ENCODE measurements at regions not wholly inside any gene's neighbourhood (a gene's known extent, or its start where the extent isn't known, plus 50 kb on each side); places are given as distances from the start of the nearest gene placed in this dataset.

DNA sequence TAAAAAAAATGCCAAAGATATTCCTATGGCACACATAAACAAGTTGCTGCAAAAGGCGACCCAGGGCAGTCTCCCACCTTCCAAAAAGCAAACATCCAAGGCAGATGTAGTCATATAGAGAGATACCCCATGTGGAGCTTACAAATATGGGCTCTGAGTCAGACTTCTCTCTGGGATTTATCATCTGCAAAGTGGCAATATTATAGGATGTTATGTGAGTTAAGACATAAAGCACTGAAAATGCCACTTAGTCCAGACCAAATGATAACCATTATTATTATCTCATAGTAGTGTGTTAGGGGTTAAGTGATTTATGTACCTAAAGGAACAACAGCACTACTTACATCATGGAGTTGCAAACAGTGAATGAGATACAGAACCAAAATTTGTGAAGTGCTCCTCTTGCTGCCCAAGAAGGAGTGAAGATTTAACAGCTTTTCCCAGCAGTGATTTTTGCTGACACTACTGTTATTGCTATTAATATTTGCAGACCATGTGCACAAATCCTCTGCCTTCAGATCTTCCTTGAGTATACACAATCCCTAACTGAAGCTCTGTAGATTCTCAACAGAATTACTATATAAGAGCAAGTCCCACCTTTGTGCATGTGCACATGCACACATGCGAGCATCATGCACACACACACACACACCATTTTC, 560.0 kb upstream of the SALL1 start:
- H3K36me3 Mint-ChIP-seq, result peaks cover 0 to 4% of the 10 kb centered on the region in 2 donors
- no peaks in the 10 kb centered on the region for H3K4me1 Mint-ChIP-seq
- peaks cover 0 to 3% of the 10 kb centered on the region in 2 donors for H3K9me3 ChIP-seq (ENCODE audit: control insufficient read depth in 1 of 2, low read length in 2 of 2)
- POLR2A ChIA-PET (ENCODE audit: partially characterized antibody), result no interaction called here
- no peaks in the 10 kb centered on the region for H3K36me3 ChIP-seq (ENCODE audit: insufficient read depth, low read length)
- no peaks in the 10 kb centered on the region for H3K4me1 ChIP-seq (ENCODE audit: insufficient read depth, low read length)
- no peak overlapping the region for H3K4me3 ChIP-seq (ENCODE audit: low read length in 2 of 2)
- H3K4me3 Mint-ChIP-seq, result no peak overlapping the region
- H3K27ac ChIP-seq (ENCODE audit: low read depth, low read length), result no peak overlapping the region
- no peak for DNase-seq
- H3K27me3 Mint-ChIP-seq, result no peaks in the 10 kb centered on the region
- intact Hi-C loops (cut with micrococcal nuclease), result no loop called here
- no peak overlapping the region for H3K27ac Mint-ChIP-seq
- CTCF ChIA-PET (ENCODE audit: partially characterized antibody), result no interaction called here
- no peaks in the 10 kb centered on the region for H3K27me3 ChIP-seq (ENCODE audit: insufficient read depth, low read length)
- peaks cover 0 to 29% (median 21%) of the 10 kb centered on the region in 8 donors for H3K9me3 Mint-ChIP-seq

DNA sequence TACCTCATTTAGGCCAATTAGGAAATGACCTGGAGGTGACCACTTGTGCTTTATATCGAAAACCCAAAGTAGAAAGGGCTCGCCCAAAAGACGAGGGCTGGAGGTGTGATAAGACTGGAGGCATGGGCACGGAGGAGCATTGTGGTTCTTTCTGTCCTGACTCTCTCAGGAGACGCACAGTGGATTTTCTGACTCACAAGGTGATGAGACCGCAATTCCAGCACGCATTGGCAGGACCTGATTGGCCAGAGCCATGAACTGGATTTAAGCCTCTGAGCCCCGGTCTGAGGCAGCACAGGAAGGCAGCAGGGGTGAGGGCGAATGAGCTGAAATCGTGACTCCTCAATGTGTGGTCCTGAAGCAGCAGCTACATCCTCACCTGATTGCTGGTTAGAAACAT, 559.1 kb upstream of the SALL1 start:
- ChIA-PET POLR2A (ENCODE audit: partially characterized antibody) (no interaction called here), CTCF (ENCODE audit: partially characterized antibody) (no interaction called here)
- Mint-ChIP-seq H3K36me3 (peaks cover 0 to 4% of the 10 kb centered on the region in 2 donors), H3K4me1 (no peaks in the 10 kb centered on the region), H3K27me3 (no peaks in the 10 kb centered on the region), H3K27ac (no peak overlapping the region), H3K4me3 (no peak overlapping the region), H3K9me3 (peaks cover 0 to 35% (median 23%) of the 10 kb centered on the region in 8 donors)
- H3K27me3 ChIP-seq (ENCODE audit: insufficient read depth, low read length), result no peaks in the 10 kb centered on the region
- H3K36me3 ChIP-seq (ENCODE audit: insufficient read depth, low read length), result no peaks in the 10 kb centered on the region
- no peak overlapping the region for H3K4me3 ChIP-seq (ENCODE audit: low read length in 2 of 2)
- no peak for DNase-seq
- H3K9me3 ChIP-seq (ENCODE audit: control insufficient read depth in 1 of 2, low read length in 2 of 2), result peaks cover 0 to 3% of the 10 kb centered on the region in 2 donors
- H3K4me1 ChIP-seq (ENCODE audit: insufficient read depth, low read length), result no peaks in the 10 kb centered on the region
- intact Hi-C loops (cut with micrococcal nuclease), result no loop called here
- no peak overlapping the region for H3K27ac ChIP-seq (ENCODE audit: low read depth, low read length)

DNA sequence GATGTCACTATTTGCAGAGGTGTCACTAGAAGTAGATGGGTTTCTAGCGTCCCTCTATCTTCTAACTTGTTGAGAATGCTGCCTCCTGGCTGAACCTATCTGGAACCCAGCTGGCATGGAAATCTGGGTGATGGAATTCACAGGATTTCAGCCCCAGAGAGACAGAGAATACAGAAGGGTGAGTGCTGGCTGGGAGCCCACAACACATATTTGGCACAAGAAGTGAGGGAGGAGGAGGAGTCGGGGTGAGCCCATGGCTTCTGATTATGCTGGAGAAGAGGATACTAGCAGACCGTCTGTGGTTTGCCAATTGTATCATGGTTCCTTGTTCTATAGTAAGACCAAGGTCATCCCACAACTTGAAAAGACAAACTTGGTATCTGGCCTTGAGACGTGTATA, 557.8 kb upstream of the SALL1 start:
- POLR2A ChIA-PET (ENCODE audit: partially characterized antibody), result no interaction called here

DNA sequence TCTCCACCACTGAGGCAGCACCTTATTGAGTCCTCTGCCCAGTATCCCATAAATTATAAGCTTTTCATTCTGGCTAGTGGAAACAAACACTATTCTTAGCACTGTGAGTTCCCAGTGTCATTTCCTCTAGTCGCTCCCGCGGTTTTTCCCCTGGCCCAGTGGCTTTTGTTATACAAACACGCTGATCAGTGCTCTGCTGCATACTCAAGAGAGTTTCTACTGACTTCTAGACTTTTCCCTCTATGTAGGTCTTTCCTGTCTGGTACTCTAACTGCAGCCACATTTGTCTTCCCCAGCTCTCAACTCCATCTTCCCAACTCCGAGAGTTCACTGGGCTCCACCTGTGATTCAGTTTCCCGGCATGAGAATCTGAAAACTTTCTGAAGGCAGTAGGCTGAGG, 556.6 kb upstream of the SALL1 start:
- Histone ChIP-seq H3K27ac (ENCODE audit: low read depth, low read length) (no peak overlapping the region), H3K4me3 (ENCODE audit: low read length in 2 of 2) (no peak overlapping the region), H3K4me1 (ENCODE audit: insufficient read depth, low read length) (no peaks in the 10 kb centered on the region), H3K27me3 (ENCODE audit: insufficient read depth, low read length) (no peaks in the 10 kb centered on the region), H3K36me3 (ENCODE audit: insufficient read depth, low read length) (no peaks in the 10 kb centered on the region), H3K9me3 (ENCODE audit: control insufficient read depth in 1 of 2, low read length in 2 of 2) (peaks cover 0 to 3% of the 10 kb centered on the region in 2 donors)
- H3K4me3 Mint-ChIP-seq, result no peak overlapping the region
- ChIA-PET POLR2A (ENCODE audit: partially characterized antibody) (no interaction called here), CTCF (ENCODE audit: partially characterized antibody) (no interaction called here)
- peaks cover 2 to 44% (median 25%) of the 10 kb centered on the region in 8 donors for H3K9me3 Mint-ChIP-seq
- intact Hi-C loops (cut with micrococcal nuclease), result no loop called here
- no peaks in the 10 kb centered on the region for H3K27me3 Mint-ChIP-seq
- H3K27ac Mint-ChIP-seq, result no peak overlapping the region
- peaks cover 0 to 7% of the 10 kb centered on the region in 2 donors for H3K36me3 Mint-ChIP-seq
- no peak for DNase-seq
- no peaks in the 10 kb centered on the region for H3K4me1 Mint-ChIP-seq

More for the DNA sequence above, 557.8 kb upstream of the SALL1 start:
- Histone ChIP-seq H3K9me3 (ENCODE audit: control insufficient read depth in 1 of 2, low read length in 2 of 2) (peaks cover 0 to 3% of the 10 kb centered on the region in 2 donors), H3K27me3 (ENCODE audit: insufficient read depth, low read length) (no peaks in the 10 kb centered on the region), H3K4me3 (ENCODE audit: low read length in 2 of 2) (no peak overlapping the region), H3K36me3 (ENCODE audit: insufficient read depth, low read length) (no peaks in the 10 kb centered on the region), H3K4me1 (ENCODE audit: insufficient read depth, low read length) (no peaks in the 10 kb centered on the region), H3K27ac (ENCODE audit: low read depth, low read length) (no peak overlapping the region)
- intact Hi-C loops (cut with micrococcal nuclease), result no loop called here
- Mint-ChIP-seq H3K27ac (no peak overlapping the region), H3K9me3 (peaks cover 2 to 38% (median 28%) of the 10 kb centered on the region in 8 donors), H3K4me1 (no peaks in the 10 kb centered on the region), H3K4me3 (no peak overlapping the region), H3K36me3 (peaks cover 0 to 7% of the 10 kb centered on the region in 2 donors), H3K27me3 (no peaks in the 10 kb centered on the region)
- CTCF ChIA-PET (ENCODE audit: partially characterized antibody), result no interaction called here
- no peak for DNase-seq

DNA sequence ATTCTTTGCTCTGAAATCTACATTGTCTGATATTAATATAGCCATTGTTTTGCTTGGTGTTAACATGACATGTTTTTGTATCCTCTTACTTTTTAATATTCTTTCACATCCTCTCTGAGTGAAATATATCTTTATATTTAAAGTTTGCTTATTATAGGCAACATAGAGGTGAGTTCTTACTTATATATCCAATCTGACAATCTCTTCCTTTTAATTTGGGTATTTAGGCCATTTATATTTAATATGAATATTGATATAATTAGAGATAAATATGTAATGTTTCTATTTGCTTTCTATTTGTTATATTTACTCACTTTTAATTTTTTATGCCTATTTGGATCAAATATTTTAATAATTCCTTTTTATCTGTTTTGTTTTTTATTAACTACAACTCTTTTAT, 554.1 kb upstream of the SALL1 start:
- H3K4me3 ChIP-seq (ENCODE audit: low read length in 2 of 2), result no peak overlapping the region
- H3K9me3 Mint-ChIP-seq, result peaks cover 2 to 48% (median 28%) of the 10 kb centered on the region in 8 donors
- no peaks in the 10 kb centered on the region for H3K4me1 ChIP-seq (ENCODE audit: insufficient read depth, low read length)
- no peak overlapping the region for H3K27ac ChIP-seq (ENCODE audit: low read depth, low read length)
- no peak overlapping the region for H3K4me3 Mint-ChIP-seq
- H3K36me3 ChIP-seq (ENCODE audit: insufficient read depth, low read length), result no peaks in the 10 kb centered on the region
- no peaks in the 10 kb centered on the region for H3K27me3 ChIP-seq (ENCODE audit: insufficient read depth, low read length)
- H3K27me3 Mint-ChIP-seq, result no peaks in the 10 kb centered on the region
- intact Hi-C loops (cut with micrococcal nuclease), result no loop called here
- no peak overlapping the region for H3K27ac Mint-ChIP-seq
- peaks cover 0 to 7% of the 10 kb centered on the region in 2 donors for H3K36me3 Mint-ChIP-seq
- no peak for DNase-seq
- ChIA-PET CTCF (ENCODE audit: partially characterized antibody) (no interaction called here), POLR2A (ENCODE audit: partially characterized antibody) (no interaction called here)
- H3K4me1 Mint-ChIP-seq, result no peaks in the 10 kb centered on the region
- H3K9me3 ChIP-seq (ENCODE audit: control insufficient read depth in 1 of 2, low read length in 2 of 2), result peaks cover 0 to 3% of the 10 kb centered on the region in 2 donors

DNA sequence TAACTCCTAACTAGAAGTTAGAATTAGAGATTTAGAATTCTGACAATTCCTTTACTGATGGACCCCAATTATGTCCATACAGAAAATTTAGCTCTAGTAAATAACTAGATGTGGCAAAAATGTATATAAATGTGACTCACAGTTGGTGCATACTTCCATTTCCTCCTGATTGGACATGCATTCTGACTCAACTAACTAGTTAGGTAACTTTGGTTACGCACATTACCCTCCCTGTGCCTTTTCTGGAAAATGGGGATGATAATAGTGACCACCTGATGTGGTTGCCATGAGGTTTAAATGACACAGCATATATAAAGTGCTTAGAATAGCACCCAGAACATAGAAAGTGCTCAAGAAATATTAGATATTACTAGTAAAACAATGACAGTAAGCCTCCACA, 550.0 kb upstream of the SALL1 start:
- CTCF ChIA-PET (ENCODE audit: partially characterized antibody), result no interaction called here
- Histone ChIP-seq H3K36me3 (ENCODE audit: insufficient read depth, low read length) (no peaks in the 10 kb centered on the region), H3K9me3 (ENCODE audit: control insufficient read depth in 1 of 2, low read length in 2 of 2) (no peaks in the 10 kb centered on the region), H3K4me1 (ENCODE audit: insufficient read depth, low read length) (no peaks in the 10 kb centered on the region), H3K27ac (ENCODE audit: low read depth, low read length) (no peak overlapping the region), H3K4me3 (ENCODE audit: low read length in 2 of 2) (no peak overlapping the region), H3K27me3 (ENCODE audit: insufficient read depth, low read length) (no peaks in the 10 kb centered on the region)
- Mint-ChIP-seq H3K4me3 (no peak overlapping the region), H3K4me1 (no peaks in the 10 kb centered on the region), H3K9me3 (peaks cover 4 to 31% (median 13%) of the 10 kb centered on the region in 8 donors), H3K36me3 (peaks cover 0 to 3% of the 10 kb centered on the region in 2 donors), H3K27ac (no peak overlapping the region), H3K27me3 (no peaks in the 10 kb centered on the region)
- DNase-seq, result no peak
- POLR2A ChIA-PET (ENCODE audit: partially characterized antibody), result no interaction called here
- intact Hi-C loops (cut with micrococcal nuclease), result no loop called here

DNA sequence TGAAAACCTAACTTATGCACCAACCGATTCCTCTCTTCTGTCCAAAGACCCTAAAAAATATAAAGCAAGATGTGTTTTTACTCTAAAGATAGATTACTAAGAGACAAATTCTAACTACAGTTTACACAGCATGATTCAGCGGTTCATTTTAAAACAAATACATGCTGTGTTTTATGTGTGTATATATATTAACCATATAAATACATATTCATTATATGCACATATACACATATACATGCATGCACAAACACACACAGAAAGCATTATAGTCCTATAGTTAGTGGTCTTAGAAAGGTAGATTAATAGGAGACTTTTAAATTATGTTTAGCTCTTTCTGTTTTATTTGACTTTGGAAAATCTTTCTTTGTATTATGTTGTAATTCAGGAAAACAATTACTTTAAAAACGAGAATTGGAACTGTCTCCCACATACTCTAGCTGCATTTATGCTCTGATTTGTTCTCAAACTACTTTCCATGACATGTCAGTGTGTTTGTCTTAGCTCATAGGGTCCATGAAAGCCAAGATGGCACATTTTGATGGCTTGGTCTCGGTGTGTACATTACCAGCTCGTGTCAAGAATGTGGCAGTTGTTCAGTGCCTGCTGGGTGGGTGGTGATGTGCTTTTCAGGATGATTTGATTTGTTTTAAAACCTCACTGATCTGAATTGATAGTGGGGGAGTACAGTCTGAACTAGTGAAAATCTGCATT, 548.8 kb upstream of the SALL1 start:
- Histone ChIP-seq H3K27me3 (ENCODE audit: insufficient read depth, low read length) (no peaks in the 10 kb centered on the region), H3K27ac (ENCODE audit: low read depth, low read length) (no peak overlapping the region), H3K9me3 (ENCODE audit: control insufficient read depth in 1 of 2, low read length in 2 of 2) (no peaks in the 10 kb centered on the region), H3K4me3 (ENCODE audit: low read length in 2 of 2) (no peak overlapping the region), H3K4me1 (ENCODE audit: insufficient read depth, low read length) (no peaks in the 10 kb centered on the region), H3K36me3 (ENCODE audit: insufficient read depth, low read length) (no peaks in the 10 kb centered on the region)
- no peak overlapping the region for H3K27ac Mint-ChIP-seq
- no peaks in the 10 kb centered on the region for H3K27me3 Mint-ChIP-seq
- peaks cover 4 to 31% (median 11%) of the 10 kb centered on the region in 8 donors for H3K9me3 Mint-ChIP-seq
- CTCF ChIA-PET (ENCODE audit: partially characterized antibody), result no interaction called here
- intact Hi-C loops (cut with micrococcal nuclease), result no loop called here
- H3K4me3 Mint-ChIP-seq, result no peak overlapping the region
- no peak for DNase-seq
- H3K36me3 Mint-ChIP-seq, result peaks cover 0 to 3% of the 10 kb centered on the region in 2 donors
- POLR2A ChIA-PET (ENCODE audit: partially characterized antibody), result no interaction called here
- H3K4me1 Mint-ChIP-seq, result no peaks in the 10 kb centered on the region

Data from CD4-positive, alpha-beta memory T cell (primary cell).